Kasumi-1 (cell line): ENCODE measurements at regions not wholly inside any gene's neighbourhood (a gene's known extent, or its start where the extent isn't known, plus 50 kb on each side); places are given as distances from the start of the nearest gene placed in this dataset.
A peak's percentile ranks its signal among the peaks of the same experiment; 100 is the strongest.

Source experiments
- DNase-seq, 2 experiments: peaks; one replicate each; lab custom pipeline; 2025; lab: John Stamatoyannopoulos, UW

DNA sequence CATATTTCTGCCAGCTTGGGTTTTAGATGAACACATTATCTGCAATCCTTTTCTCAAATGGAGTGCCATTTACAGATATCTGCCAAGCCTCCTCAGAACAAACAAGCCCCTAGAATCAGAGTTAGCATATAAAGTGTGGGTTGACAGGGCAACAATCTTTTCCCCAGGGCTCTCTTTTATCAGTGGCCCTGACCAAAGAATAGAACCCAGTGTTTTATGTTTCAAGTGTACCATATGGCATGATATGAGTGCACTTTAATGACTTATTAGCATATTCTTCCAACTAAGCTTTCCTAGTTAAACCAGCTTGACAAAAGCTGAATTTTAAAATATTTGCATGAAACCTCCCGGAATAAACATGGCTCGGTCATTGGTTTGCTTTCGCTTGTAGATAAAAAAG is 57.3 kb downstream of the EVX1 start:
- no peak for DNase-seq

DNA sequence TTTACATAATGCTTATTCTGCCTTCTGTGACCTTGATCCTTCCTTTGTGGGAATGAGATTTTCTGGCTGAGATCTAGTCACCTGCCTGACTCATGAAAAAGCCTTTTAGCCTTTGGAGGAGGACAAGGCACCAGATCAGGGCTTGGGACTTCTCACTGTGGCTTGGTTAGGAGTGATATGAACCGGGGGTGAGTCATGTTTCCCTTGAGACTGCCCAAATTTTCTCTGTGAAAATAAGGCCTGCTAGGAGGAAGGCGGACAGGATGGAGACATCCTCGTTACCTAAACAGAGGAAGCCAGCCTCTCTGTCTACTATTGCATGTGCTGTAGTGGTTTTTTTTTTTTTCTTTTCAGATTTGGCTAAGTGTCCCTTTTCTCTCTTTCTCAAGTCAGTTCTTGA is 57.8 kb downstream of the EVX1 start:
- DNase-seq = peak; percentile 25 to 49

DNA sequence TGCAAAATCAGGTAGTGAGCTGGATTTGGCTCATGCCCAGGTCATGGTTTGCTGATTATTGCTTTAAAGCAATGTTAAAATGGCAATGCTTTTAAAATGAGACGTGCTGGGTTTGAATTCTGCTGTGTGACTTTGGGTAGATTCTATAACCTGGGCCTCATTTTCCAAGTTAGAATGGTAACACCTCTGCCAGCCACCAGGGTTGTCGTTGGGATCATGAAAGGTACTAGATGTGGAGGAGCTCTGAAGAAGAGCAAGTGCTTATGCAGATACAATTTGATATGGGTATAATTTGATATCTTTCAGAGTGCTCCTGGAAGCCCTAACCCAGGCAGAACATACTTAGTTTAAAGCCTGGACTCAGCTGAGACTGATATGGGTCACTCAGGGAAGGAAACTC is 60.0 kb downstream of the EVX1 start:
- no peak for DNase-seq

DNA sequence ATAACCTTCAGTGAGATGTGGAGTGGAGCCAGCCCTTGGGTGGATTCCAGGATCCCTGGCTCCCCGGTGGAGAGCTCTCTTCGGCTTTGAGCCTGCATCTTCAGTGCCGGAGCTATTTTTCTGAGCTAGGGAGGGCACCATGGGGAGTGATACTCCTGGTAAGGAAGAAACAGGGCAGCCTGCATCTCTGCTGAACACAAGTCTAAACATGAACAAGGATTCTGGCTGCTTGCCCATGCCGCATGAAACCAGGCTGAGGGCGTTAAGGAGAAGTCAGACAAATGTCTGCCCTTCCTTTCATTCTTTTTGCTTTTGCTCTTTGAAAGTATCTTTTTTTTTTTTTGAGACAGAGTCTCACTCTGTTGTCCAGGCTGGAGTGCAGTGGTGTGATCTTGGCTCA is 60.4 kb downstream of the EVX1 start:
- no peak for DNase-seq

DNA sequence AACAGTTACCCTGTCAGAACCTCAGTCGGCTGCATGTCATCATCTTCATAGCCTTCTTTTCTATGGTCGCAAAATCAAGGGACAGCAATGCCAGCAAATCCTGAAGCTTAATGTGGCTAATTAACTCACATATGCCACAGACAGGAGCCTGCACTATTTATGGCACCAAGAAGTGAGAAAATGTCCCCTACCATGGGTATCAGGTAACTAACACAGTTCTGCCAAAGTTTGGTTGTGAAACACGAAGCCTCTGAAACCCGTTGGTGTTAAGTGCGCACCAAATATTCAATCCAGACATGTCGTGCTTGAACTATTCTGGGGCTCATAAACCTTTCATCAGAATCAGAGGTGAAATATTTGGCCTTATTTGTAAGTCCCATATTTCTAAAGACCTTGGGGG is 63.3 kb downstream of the EVX1 start:
- no peak for DNase-seq

DNA sequence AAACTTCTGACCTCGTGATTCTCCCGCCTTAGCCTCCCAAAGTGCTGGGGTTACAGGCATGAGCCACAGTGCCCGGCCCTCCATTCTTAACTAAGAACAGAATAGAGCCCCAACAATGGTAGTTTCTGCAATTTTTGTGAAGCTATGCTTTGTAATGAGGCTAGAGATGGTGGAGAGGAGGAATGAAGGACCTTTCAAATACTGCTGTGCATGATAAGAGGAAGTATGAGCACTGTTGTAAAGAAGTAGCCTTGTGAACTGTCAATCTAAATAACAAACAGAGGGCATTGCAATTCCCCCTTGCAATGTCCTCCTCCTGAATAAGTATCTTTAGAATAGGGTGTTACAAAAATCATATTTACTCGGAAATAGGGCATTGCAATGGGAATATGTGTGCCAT is 70.2 kb downstream of the EVX1 start:
- DNase-seq = no peak

DNA sequence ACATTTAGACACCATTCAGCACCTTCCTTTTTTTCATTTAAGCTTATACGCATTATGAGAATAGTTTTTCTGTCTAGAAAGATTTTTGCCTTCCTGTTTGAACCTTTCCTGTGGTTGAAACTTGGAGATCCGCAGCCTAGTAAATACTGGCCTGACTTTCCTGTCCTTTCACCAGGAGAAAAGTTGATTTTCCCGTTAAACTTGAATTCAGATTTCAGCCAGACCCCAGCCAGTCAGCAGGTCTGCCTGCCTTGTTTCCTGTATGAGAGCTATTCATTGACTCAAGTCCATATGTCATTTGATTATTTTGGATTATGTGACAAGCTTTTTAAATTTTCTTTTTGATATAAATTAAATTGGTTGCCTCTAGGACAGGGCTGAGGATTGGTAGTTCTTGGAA is 71.5 kb downstream of the EVX1 start:
- no peak for DNase-seq

DNA sequence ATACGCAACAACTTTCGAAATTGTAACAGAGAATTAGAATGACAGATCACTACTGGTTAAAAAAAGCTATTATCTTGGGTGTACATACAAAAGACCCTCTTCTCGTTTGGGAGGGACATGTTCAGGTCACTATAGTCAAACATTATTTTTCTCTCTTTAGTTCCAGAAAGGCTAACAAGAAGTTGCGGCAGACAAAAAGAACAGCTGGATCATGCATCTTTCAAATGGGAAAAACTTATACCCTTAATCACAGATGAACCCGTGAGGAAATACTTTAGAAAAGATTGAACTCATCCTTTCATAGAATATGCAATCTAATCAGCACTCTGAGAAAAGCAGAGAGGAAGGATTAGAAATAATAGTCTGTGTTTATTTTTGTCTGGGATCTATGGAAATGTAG is 72.5 kb downstream of the EVX1 start:
- DNase-seq = no peak

DNA sequence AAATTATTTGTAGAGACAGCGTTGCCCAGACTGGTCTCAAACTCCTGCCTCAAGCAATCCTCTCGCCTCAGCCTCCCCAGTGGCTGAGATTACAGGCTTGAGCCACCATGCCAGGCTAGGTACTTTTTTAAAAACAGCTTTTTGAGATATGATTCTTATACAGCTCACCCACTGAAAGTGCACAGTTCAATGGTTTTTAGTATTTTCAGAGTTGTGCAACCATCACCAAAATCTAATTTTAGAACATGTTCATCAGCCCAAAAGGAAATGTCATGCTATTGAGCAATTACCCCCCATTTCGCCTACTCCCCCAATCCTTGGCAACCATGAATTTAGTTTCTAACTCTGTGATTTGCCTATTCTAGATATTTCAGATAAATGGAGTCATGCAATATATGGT is 73.7 kb downstream of the EVX1 start:
- DNase-seq = no peak

DNA sequence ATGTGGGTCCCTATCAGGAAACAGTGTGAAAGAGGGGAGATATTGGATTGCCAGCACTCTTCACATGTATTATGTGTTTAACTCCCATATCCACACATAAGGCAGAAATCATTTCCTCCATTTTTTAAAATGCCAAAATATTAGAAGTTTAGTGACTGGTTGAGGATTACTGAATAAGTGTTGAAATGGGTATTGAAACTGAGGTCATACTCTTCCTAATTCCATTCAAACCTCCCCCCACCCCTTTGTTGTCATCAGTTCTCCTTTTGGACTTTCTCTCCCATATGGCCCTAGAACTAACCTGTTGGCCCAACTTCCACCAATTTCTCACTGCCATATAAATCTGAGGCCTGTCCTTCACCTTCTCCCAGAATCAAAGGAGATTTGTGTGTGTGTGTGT is 81.6 kb downstream of the EVX1 start:
- no peak for DNase-seq

DNA sequence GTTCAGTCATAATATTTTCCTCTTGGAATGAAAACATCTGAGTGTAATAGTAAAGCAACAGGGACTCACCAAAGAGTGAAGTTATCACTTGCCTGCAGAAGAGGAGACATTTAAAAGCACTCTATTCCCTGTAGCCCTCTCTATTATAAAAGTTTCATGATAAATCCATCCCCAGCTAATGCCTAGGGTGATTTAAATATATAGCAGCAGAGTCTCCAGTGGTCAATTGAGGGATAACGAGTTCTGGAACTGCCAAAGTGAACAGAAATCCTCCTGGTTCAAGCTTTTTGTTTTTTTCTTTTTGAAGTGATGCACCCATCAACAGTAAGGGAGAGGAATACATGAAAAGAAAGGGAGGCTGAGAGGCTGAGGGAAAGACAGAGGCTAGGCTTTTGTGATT is 87.3 kb downstream of the EVX1 start:
- DNase-seq = peak; percentile 23 to 25

DNA sequence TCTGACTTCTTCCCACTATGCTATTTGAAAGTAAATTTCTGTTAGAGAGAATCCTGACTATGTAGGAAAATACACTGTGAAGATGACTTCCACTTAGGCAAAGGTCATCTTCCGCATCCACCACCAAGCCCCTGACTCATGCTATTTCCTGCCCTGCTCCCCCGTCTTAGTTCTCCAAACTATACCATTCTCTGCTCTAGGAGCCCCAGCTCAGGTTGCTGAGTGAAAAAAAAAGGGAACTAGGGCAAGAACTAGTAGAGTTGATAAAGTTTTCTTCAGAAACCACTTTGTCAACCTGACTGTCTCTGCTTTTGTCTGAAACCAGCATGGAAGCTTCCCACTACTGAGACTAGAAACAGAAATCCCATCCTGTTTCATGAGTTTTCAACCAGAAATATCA is 96.9 kb downstream of the EVX1 start:
- peak; percentile 100 for DNase-seq

DNA sequence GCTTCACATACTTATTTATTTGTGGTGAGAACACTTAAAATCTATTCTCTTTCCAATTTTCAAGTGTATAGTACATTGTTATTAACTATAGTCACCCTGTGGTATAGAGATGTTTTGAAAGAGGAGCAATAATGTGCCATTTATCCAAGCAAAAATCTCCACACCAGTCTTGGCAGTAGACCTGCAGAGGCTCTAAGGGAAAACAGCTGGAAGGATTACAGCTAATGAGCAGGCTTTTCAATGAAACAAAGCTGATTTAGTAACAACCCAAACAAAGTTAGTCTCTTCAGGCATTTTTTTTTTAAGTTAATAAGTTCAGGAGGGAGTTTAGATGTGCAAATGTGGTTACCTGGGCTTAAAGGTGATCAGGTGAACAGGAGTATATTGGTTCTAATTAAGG is 101.9 kb downstream of the EVX1 start:
- no peak for DNase-seq

DNA sequence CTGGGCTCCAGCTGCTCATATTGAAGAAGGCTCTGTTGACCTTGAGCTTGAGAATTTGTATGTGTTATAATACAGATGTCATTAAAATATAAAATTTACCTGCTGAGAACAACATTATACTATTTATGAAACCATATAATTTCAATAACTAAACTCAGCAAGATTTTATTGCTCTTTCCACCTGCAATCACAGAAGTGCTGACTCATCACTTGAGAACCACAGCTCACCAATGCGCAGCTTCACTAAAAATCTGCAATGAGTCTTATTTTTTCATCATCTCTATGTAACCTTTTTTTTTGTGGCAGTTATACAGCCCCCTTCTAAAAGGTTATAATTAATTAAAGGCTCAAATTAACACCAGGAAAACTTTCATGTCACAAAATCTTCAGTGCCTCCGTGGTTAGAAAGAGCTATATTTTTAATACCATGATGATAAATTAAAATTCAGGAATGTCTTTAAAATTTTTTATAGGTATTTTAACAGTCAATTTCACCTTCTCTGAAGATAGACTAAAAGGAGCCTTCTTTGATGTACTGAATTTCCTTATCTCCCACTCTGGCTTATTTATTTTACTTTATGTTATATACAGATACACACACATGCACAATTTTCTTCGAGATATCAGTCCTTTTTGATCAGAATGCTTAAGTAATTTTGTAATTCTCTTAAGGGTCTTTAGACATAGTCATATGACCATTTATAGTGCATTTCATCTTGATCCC is 102.7 kb downstream of the EVX1 start:
- no peak for DNase-seq

DNA sequence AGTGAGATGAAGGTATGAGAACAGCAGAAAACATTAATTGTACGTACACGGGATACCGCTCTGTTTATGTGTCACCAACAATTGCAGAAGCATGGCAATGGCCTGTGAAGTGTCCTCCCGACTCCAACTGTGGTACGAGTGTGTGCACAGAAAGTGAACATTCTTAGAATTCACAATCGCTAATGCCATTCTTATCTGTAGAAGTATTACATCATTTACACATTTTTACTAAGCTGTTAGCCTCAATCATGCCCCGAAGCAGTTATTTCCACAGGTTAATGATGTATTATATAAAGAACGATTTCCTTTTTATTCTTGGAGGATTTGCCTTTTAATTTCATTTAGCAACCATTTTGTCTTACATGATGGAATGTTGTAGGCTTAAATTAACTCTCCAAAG is 103.4 kb downstream of the EVX1 start:
- no peak for DNase-seq

DNA sequence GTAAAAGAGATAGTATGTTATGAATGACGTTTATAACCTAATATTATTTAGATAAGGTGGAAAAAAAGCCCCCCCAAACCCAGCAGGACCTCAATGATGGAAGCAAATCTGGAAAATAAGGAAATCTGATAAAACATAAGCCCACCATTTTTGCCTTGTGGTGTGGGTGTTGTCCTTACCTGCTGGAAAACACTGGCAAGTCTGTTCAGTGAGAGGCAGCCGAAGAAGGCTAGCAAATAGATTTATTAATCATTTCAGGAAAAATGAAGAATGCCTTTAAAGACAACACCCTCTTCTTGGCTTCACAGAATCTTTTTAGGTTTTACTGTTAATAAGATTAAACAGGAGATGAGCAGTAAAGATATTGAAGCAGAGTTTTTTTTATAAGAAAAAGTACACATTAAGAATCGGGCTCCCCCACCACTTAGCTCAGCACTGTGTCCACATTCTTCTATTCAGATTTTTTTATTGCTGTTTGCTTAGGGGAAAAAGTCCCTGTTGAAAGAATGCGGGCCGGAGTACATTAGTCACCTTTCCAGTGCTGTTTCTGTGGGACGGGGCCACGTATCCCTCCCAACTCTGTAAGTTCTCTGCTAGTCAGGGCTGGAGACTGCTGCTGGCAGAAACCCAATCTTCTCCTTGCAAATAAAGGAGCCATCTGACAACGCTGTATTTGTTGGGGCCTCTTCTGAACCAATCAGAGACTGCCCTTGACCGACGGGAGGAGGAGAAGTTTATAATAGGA is 104.1 kb downstream of the EVX1 start:
- DNase-seq = no peak

DNA sequence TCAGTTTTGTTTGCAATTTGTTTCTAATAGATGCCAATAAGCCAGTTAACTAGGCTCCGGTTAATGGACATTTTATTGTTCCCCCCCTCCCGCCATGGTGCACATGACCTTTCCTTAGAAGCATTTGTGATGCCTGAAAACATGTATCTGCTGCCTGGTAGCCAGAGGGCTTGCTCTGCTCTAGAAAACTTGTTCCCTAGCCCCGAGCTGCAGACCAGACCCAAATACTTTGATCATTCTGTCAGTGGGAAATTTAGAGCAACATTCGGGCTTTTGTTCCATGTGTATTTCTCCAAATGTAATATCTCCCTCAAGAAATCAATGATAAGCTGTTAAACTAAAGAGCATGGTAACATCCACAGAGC is 104.7 kb downstream of the EVX1 start:
- DNase-seq = no peak

DNA sequence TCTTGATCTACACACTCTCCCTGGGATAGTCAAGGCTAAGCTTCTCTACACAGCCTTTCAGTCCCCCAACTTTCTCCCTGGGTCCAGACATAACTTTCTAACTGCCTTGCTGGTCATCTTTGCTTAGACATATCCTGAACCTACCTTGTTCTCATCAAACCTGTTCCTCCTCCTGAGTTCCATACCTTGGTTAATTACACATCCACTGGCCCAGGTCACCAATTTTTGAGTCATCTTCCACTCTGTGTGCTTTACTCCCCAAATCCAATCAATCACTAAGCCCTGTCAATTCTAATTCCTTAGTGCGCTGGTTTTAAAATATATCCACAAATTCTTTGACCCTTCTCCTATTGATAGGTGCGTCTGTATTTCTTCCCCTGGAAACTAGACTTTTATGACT is 107.0 kb downstream of the EVX1 start:
- no peak for DNase-seq

DNA sequence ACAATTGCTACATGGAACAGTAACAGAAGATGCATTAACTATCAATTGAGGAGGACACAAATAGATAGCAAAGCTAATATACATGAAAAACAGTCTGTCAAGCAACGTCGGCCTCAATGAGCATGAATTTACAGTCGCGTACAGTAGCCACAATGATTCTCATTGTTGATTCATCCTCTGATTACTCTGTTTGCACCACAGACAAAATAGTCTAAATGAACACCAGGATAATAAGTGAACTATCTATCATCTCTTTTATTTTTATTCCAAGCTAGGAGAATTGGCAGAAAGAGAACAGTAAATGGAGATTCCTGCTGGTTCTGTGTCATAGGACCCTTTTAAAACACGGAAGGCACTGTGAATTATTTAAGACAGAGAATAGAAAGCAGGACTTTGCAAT is 108.5 kb downstream of the EVX1 start:
- DNase-seq = no peak

DNA sequence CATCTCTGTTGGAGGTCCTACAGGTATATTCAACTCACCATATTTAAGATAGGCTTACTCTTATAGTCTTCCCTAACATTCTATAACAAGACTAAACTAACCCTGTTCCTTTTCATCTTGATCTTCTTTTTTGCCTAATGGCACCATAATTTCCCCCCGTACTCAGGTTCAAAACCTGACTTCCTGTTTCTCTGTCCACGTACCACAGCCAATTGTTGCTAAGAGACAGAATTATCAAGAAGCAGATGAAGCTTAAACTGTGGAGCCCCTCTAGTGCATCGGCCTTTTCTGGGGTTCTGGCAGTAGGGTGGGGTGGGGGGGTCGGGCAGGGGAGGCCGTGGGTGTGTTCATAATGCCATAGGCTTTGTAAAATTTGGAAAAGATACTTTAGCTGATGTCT is 109.2 kb downstream of the EVX1 start:
- peak in 1 of 2 experiments; percentile 20 for DNase-seq

DNA sequence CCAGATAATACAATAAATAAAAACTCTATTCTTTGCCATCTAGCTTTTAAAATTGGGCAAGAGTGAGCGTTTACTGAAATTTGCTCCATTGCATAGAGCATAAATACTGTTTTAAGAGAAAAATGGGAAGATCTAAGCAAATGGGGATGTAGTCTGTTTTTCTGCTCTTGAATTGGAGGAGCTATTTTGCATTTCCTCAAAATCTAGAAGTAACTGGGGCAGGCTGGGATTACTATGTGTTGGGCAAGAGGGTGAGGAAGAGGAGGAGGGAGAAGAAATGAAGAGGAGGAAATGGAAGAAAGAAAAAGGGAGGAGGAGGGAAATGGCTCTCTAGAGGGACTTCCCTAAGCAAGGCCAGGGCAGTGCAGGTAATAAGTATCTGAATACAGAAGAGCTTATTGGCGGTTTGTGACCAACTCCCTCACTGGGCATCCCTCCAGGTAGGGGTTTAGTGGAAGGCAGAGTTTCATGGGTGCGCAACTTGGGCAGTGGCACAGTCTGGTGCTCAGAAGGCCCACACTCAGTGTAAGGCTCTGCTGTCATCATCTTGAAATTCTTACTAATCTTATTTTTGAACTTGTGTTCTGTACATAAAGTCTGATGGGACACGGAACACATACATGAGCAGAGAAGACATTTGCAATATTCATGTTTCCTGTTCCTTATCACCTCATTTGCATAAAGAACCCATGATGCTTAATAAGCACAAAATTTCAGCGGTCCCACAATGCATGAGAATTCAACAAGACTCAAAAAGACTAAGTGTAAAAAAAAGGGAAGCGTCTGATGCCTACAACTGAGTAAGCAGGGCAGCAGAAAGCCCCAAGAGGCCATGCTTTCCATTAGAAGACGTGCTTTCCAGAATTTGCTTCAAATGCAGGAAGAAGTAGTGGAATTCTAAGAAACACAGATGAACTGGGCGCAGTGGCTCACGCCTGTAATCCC is 116.9 kb downstream of the EVX1 start:
- DNase-seq = no peak

DNA sequence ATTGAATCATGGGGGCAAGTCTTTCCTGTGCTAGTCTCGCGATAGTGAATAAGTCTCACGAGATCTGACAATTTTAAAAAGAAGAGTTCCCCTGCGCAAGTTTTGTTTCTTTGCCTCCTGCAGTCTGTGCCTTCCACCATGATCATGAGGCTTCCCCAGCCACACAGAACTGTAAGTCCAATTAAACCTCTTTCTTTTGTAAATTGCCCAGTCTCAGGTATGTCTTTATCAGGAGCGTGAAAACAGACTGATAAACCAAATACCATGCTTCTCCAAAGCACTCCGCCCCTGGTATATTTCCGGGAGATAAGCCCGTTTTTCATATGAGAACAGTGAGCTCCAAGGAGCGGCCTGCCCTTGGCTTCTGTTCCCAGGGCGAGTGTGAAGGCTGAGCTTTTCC is 118.9 kb downstream of the EVX1 start:
- DNase-seq = no peak

DNA sequence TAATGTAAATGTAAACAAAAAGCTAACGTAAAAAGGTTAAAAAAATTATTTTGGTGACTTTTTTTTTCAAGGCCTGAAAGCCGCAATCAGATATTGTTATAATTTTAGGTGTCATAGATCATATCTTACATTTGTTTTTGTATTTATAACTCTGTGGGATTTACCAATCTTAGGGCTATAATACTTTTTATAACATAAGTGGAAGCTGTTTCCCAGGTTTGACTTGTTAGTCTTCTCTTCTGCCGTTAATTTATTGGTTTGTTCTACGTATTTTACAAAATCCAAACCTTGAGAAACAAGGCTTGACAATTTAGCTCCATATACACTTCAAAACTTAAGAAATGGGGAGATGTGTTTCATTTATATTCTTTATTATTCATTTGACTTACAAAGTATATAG is 119.4 kb downstream of the EVX1 start:
- no peak for DNase-seq
